ENCODE measurements at regions not wholly inside any gene's neighbourhood (a gene's known extent, or its start where the extent isn't known, plus 50 kb on each side); places are given as distances from the start of the nearest gene placed in this dataset.

DNA sequence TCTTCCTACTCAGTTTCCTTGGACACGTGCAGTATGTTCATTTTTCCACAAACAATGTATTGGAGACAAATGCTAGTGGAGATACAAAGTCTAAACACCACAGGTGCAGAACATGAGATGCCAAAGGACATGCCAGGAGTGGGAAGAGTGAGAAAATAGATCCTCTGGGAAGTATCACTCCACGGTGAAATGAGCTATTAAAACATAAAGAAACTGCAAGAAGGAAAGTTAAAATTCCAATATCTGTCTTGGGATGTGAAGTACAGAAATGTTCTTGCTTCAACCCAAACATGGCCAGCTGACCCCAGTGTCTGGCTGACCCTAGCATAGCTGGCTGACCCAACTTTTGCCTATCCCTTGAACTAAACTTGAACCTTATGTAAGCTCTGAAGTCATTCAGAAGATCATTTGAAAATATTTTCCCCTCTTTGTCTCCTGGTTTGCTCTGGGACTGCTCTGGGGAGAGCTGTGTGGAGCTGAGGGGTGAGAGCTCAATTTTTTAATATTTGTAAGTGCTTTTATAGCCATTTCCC, 59.5 kb downstream of the FZD1 start:
- TF ChIP-seq ZFX (IDR thresholded peaks at IDR 0.05; ENCODE audit: borderline replicate concordance): no peak
- TF ChIP-seq CTCF (IDR thresholded peaks at IDR 0.05): no peak

DNA sequence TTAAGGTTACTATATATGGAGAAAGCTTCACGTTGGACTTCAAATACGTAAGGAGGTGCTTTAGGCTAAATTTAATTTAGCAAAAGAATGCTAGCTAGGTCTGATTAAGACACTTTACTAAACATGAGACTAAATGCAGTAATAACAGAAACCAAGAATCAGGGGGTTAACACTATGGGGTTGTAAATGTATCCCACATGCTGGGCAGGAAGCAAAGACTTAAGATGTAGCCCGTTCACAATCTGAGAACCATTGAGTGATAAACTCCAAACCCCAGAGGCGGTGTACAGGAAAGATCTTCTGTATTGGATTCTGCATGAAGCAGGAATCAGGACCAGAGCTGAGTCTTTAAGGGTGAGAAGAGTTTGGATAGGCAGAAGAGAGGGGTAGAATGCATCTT, 60.4 kb downstream of the FZD1 start:
- TF ChIP-seq CTCF (IDR thresholded peaks at IDR 0.05) (no peak), ZFX (IDR thresholded peaks at IDR 0.05; ENCODE audit: borderline replicate concordance) (no peak)
- H3K27ac ChIP-seq: no peak overlapping the region

More for the DNA sequence above, 59.5 kb downstream of the FZD1 start:
- no peak overlapping the region for H3K27ac ChIP-seq

GRCh38 chr7:91325726-91326125, 61.5 kb downstream of the FZD1 start:
- TF ChIP-seq CTCF (IDR thresholded peaks at IDR 0.05) (no peak), ZFX (IDR thresholded peaks at IDR 0.05; ENCODE audit: borderline replicate concordance) (no peak)
- no peak overlapping the region for H3K27ac ChIP-seq

DNA sequence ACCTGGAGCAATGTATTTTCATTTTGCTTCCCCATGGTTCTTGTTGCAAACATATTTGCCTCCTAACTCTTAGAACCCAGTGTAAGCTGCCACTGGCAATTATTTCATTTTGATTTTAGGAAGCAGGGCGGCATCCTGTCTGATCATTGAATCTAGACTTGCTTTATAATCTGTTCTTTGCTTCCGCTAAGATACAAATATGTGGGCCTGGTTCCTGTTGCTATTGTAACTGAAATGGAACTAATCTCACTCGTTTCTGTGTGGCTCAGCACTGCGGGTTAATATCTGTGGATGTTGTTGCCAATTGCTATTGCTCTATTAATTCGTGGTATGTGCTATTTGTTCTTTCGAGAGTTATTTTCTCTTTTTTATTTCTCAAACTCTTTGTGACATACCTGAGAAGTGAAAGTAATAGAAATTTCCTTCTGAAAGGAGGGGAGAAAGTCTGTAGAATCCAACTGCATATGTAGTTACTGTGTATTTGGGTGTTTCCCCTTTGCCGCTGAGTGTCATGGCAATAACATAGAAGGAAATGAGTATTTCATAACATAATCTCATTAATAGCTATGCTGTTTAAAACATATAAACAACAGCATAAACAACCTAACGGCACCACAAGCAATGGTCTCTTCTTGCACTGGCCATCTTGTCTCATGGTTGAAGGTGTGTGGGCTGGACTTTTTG, 62.4 kb downstream of the FZD1 start:
- no peak overlapping the region for H3K27ac ChIP-seq

DNA sequence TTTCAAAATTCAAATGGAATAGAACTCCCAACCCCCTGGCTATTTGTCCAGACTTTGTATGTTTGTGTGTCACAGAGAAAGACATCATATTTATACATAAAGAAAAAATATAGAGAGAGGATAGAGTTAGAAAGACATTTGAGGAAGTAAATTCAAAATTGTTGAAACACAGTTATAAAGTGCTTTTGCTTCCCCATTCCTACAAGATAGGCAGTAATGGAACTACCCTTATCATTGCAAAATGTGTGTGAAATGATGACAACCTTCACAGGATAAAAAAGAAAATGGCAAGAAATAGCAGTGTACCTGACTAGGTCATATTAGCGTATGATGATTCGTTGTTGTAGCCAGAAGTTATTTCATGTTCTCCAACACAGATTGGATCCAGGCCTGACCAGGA, 63.1 kb downstream of the FZD1 start:
- H3K27ac ChIP-seq: no peak overlapping the region
- no peak for TF ChIP-seq ZFX (IDR thresholded peaks at IDR 0.05; ENCODE audit: borderline replicate concordance)
- TF ChIP-seq CTCF (IDR thresholded peaks at IDR 0.05): no peak

More for the DNA sequence above, 62.4 kb downstream of the FZD1 start:
- TF ChIP-seq ZFX (IDR thresholded peaks at IDR 0.05; ENCODE audit: borderline replicate concordance): no peak
- no peak for TF ChIP-seq CTCF (IDR thresholded peaks at IDR 0.05)

DNA sequence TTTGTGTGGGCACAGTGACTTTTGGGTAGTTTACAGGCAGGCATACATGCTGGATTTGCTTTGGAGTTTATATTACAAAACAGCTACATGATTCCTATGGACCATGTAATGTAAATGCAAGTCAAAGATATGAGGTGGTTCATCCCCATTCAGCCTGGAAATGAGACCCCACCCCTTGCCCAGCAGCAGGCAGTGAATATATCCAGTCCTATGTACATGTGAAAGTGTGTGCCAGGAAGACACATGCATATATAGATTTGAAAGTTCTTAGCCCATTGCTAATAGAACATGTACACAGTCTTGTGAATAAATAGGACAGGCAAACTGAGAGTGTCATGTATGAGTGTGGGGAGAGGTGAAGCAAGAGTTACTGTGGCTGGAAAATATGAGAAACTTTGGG, 65.3 kb downstream of the FZD1 start:
- TF ChIP-seq ZFX (IDR thresholded peaks at IDR 0.05; ENCODE audit: borderline replicate concordance) (no peak), CTCF (IDR thresholded peaks at IDR 0.05) (no peak)
- H3K27ac ChIP-seq: no peak overlapping the region

- TF ChIP-seq ZFX (IDR thresholded peaks at IDR 0.05; ENCODE audit: borderline replicate concordance) (no peak), CTCF (IDR thresholded peaks at IDR 0.05) (no peak)
Measured at GRCh38 chr7:91330191-91330808, 66.1 kb downstream of the FZD1 start.

More at GRCh38 chr7:91330191-91330808, 66.1 kb downstream of the FZD1 start:
- H3K27ac ChIP-seq: no peak overlapping the region

Data from 22Rv1 (cell line).